Mesenchymal stem cell (in vitro differentiated cells and primary cell): ENCODE measurements at regions not wholly inside any gene's neighbourhood (a gene's known extent, or its start where the extent isn't known, plus 50 kb on each side); places are given as distances from the start of the nearest gene placed in this dataset.

Experiments used
- DNase-seq: peaks from one replicate; pipeline ENCODE4 v3.0.0-alpha.2; 2013
- H2AFZ ChIP-seq: one replicate; pipeline ENCODE4 v1.6.1; 2013; ENCODE audit warnings: low read depth, mild to moderate bottlenecking, control low read depth, inconsistent platforms, low read length, moderate library complexity
- H2AK5ac ChIP-seq: 2 replicates; pipeline ENCODE4 v1.6.1; 2013; ENCODE audit warnings: low read length, moderate library complexity, mild to moderate bottlenecking, inconsistent platforms; ENCODE audit not compliant: severe bottlenecking
- H2BK120ac ChIP-seq: one replicate; pipeline ENCODE4 v1.6.1; 2013; ENCODE audit warnings: low read depth, mild to moderate bottlenecking, inconsistent platforms, low read length, moderate library complexity
- H2BK12ac ChIP-seq, 2 experiments: one replicate each; pipeline ENCODE4 v1.6.1; 2013; ENCODE audit warnings: inconsistent platforms in 2 of 2, low read length in 2 of 2, mild to moderate bottlenecking in 2 of 2, moderate library complexity in 2 of 2, control low read depth in 1 of 2
- H2BK15ac ChIP-seq: one replicate; pipeline ENCODE4 v1.6.1; 2013; ENCODE audit warnings: mild to moderate bottlenecking, low read depth, inconsistent platforms; ENCODE audit not compliant: poor library complexity, severe bottlenecking
- H2BK5ac ChIP-seq: 2 replicates; pipeline ENCODE4 v1.6.1; 2013; ENCODE audit warnings: low read depth, mild to moderate bottlenecking, low read length, control low read depth, inconsistent platforms; ENCODE audit not compliant: poor library complexity, severe bottlenecking
- H3K14ac ChIP-seq, 2 experiments: one replicate each; pipeline ENCODE4 v1.6.1; 2013; ENCODE audit warnings: inconsistent platforms in 2 of 2, low read length in 2 of 2, control low read depth in 1 of 2, mild to moderate bottlenecking in 1 of 2, moderate library complexity in 1 of 2
- H3K18ac ChIP-seq, 2 experiments: one replicate each; pipeline ENCODE4 v1.6.1; 2013; ENCODE audit warnings: inconsistent platforms in 2 of 2, low read length in 2 of 2, control low read depth in 1 of 2, low read depth in 1 of 2, mild to moderate bottlenecking in 1 of 2
- H3K23ac ChIP-seq, 2 experiments: one replicate each; pipeline ENCODE4 v1.6.1; 2013; ENCODE audit warnings: inconsistent platforms in 2 of 2, low read length in 2 of 2, mild to moderate bottlenecking in 2 of 2, moderate library complexity in 2 of 2, control low read depth in 1 of 2
- H3K27ac ChIP-seq: 2 replicates; pipeline ENCODE4 v1.5.1; 2013; ENCODE audit warnings: mild to moderate bottlenecking, moderate library complexity, low read length, control low read depth, inconsistent platforms; ENCODE audit not compliant: poor library complexity, severe bottlenecking
- H3K27me3 ChIP-seq, 2 experiments: 2 replicates each; pipeline versions ENCODE4 v1.6.1 to v1.7.0; 2013; ENCODE audit warnings: low read length in 2 of 2, mild to moderate bottlenecking in 2 of 2, moderate library complexity in 2 of 2, control low read depth in 1 of 2, inconsistent platforms in 1 of 2; ENCODE audit not compliant: control insufficient read depth in 1 of 2, insufficient read depth in 1 of 2
- H3K36me3 ChIP-seq, 2 experiments: 2 replicates each; pipeline versions ENCODE4 v1.6.1 to v1.7.0; 2013; ENCODE audit warnings: low read length in 2 of 2, control low read depth in 1 of 2, inconsistent platforms in 1 of 2, low read depth in 1 of 2, mild to moderate bottlenecking in 1 of 2; ENCODE audit not compliant: insufficient read depth in 2 of 2, control insufficient read depth in 1 of 2
- H3K4ac ChIP-seq, 2 experiments: one replicate each; pipeline ENCODE4 v1.6.1; 2013; ENCODE audit warnings: inconsistent platforms in 2 of 2, low read length in 2 of 2, mild to moderate bottlenecking in 2 of 2, moderate library complexity in 2 of 2, control low read depth in 1 of 2, low read depth in 1 of 2
- H3K4me1 ChIP-seq: 2 replicates; pipeline ENCODE4 v1.6.1; 2013; ENCODE audit warnings: low read depth, low read length, control low read depth; ENCODE audit not compliant: control insufficient read depth, insufficient read depth
- H3K4me2 ChIP-seq: 2 replicates; pipeline ENCODE4 v1.6.1; 2013; ENCODE audit warnings: low read length, mild to moderate bottlenecking, inconsistent platforms; ENCODE audit not compliant: poor library complexity, severe bottlenecking
- H3K4me3 ChIP-seq, 2 experiments: 2 replicates each; pipeline versions ENCODE4 v1.5.1 to v1.7.0; 2013; ENCODE audit warnings: low read length in 2 of 2, mild to moderate bottlenecking in 2 of 2, control low read depth in 1 of 2, low read depth in 1 of 2; ENCODE audit not compliant: insufficient read depth in 1 of 2
- H3K79me1 ChIP-seq: replicated peaks from 2 replicates; pipeline ENCODE4 v1.6.1; 2013; ENCODE audit warnings: mild to moderate bottlenecking, control low read depth, low read length, inconsistent platforms; ENCODE audit not compliant: poor library complexity, severe bottlenecking
- H3K9ac ChIP-seq: 2 replicates; pipeline ENCODE4 v1.7.0; 2013; ENCODE audit warnings: mild to moderate bottlenecking, low read length, moderate library complexity
- H3K9me3 ChIP-seq: 2 replicates; pipeline ENCODE4 v1.7.0; 2013; ENCODE audit warnings: mild to moderate bottlenecking, low read length; ENCODE audit not compliant: control insufficient read depth
- H4K8ac ChIP-seq: one replicate; pipeline ENCODE4 v1.6.1; 2013; ENCODE audit warnings: inconsistent platforms, mild to moderate bottlenecking, low read length, moderate library complexity
- H4K91ac ChIP-seq: one replicate; pipeline ENCODE4 v1.6.1; 2013; ENCODE audit warnings: mild to moderate bottlenecking, low read length, inconsistent platforms
- WGBS: methylation state at CpG from one replicate; pipeline ENCODE4 v1.1.7; 2013; ENCODE audit warnings: mixed read lengths; 5-methylcytosine and 5-hydroxymethylcytosine counted together

GRCh38 chr2:236816197-236817170, 246.9 kb downstream of the ACKR3 start:
- H2BK5ac ChIP-seq, result no peak overlapping the region
- H3K18ac ChIP-seq, result no peak overlapping the region
- no peak overlapping the region for H3K4ac ChIP-seq
- H2AFZ ChIP-seq, result no peak overlapping the region
- H3K4me3 ChIP-seq, result no peak overlapping the region
- no peak overlapping the region for H2BK15ac ChIP-seq
- DNase-seq, result no peak
- no peaks in the 10 kb centered on the region for H3K36me3 ChIP-seq
- H3K23ac ChIP-seq, result no peak overlapping the region
- no peak overlapping the region for H4K91ac ChIP-seq
- H2AK5ac ChIP-seq, result no peak overlapping the region
- H3K4me2 ChIP-seq, result no peak overlapping the region
- H2BK120ac ChIP-seq, result no peak overlapping the region
- no peak overlapping the region for H2BK12ac ChIP-seq
- WGBS, result 88% methylated on average over 20 of the region's 24 CpGs
- H3K14ac ChIP-seq, result no peak overlapping the region
- no peak overlapping the region for H3K9ac ChIP-seq
- no peak overlapping the region for H4K8ac ChIP-seq
- no peaks in the 10 kb centered on the region for H3K4me1 ChIP-seq
- peaks cover 6% of the 10 kb centered on the region for H3K9me3 ChIP-seq
- no peaks in the 10 kb centered on the region for H3K79me1 ChIP-seq
- peaks cover 0 to 13% of the 10 kb centered on the region in 2 experiments for H3K27me3 ChIP-seq
- no peak overlapping the region for H3K27ac ChIP-seq

- H3K14ac ChIP-seq, result no peak overlapping the region
- no peak overlapping the region for H4K8ac ChIP-seq
- no peaks in the 10 kb centered on the region for H3K79me1 ChIP-seq
- no peak overlapping the region for H3K23ac ChIP-seq
- H3K4ac ChIP-seq, result no peak overlapping the region
- peak overlapping the region in 1 of 2 experiments; percentile 5 for H3K18ac ChIP-seq
- H3K9me3 ChIP-seq, result peaks cover 15% of the 10 kb centered on the region
- H3K27ac ChIP-seq, result no peak overlapping the region
- no peak overlapping the region for H3K4me2 ChIP-seq
- no peak overlapping the region for H2BK15ac ChIP-seq
- peaks cover 0 to 13% of the 10 kb centered on the region in 2 experiments for H3K27me3 ChIP-seq
- no peaks in the 10 kb centered on the region for H3K36me3 ChIP-seq
- DNase-seq, result no peak
- H2AFZ ChIP-seq, result no peak overlapping the region
- no peak overlapping the region for H2BK12ac ChIP-seq
- H2AK5ac ChIP-seq, result no peak overlapping the region
- no peak overlapping the region for H2BK5ac ChIP-seq
- no peaks in the 10 kb centered on the region for H3K4me1 ChIP-seq
- 76% methylated on average over 14 of the region's 15 CpGs for WGBS
- no peak overlapping the region for H2BK120ac ChIP-seq
- H3K9ac ChIP-seq, result no peak overlapping the region
- H4K91ac ChIP-seq, result no peak overlapping the region
- H3K4me3 ChIP-seq, result no peak overlapping the region
Measured at GRCh38 chr2:236818281-236819045, 248.8 kb downstream of the ACKR3 start.

GRCh38 chr2:236819275-236820002, 249.8 kb downstream of the ACKR3 start:
- Histone ChIP-seq H3K9me3 (peaks cover 15% of the 10 kb centered on the region), H3K27ac (no peak overlapping the region), H2AFZ (no peak overlapping the region), H3K4ac (no peak overlapping the region), H2BK120ac (no peak overlapping the region), H3K4me2 (no peak overlapping the region), H2BK5ac (no peak overlapping the region), H3K79me1 (no peaks in the 10 kb centered on the region), H3K27me3 (peaks cover 0 to 10% of the 10 kb centered on the region in 2 experiments), H2BK15ac (no peak overlapping the region), H3K14ac (no peak overlapping the region), H3K23ac (no peak overlapping the region), H2BK12ac (no peak overlapping the region), H3K18ac (no peak overlapping the region), H2AK5ac (no peak overlapping the region), H3K4me1 (no peaks in the 10 kb centered on the region), H4K91ac (no peak overlapping the region), H3K9ac (no peak overlapping the region), H3K36me3 (no peaks in the 10 kb centered on the region), H3K4me3 (no peak overlapping the region), H4K8ac (no peak overlapping the region)
- DNase-seq, result no peak
- 91% methylated on average over 19 of the region's 19 CpGs for WGBS
